HEK293T (cell line): ENCODE measurements at regions not wholly inside any gene's neighbourhood (a gene's known extent, or its start where the extent isn't known, plus 50 kb on each side); places are given as distances from the start of the nearest gene placed in this dataset.

Experiments
- ARNT ChIP-seq: fragments of 450-650 bp; IDR thresholded peaks from 2 replicates; pipeline ENCODE4 v1.6.1; 2017; ENCODE audit warnings: mild to moderate bottlenecking
- FOXM1 ChIP-seq: fragments of 450-650 bp; IDR thresholded peaks from 2 replicates; pipeline ENCODE4 v1.6.1; 2017; ENCODE audit warnings: mild to moderate bottlenecking, borderline replicate concordance
- NFRKB ChIP-seq: fragments of 450-650 bp; IDR thresholded peaks from 2 replicates; pipeline ENCODE4 v1.6.1; 2016; ENCODE audit warnings: mild to moderate bottlenecking, moderate library complexity
- SP1 ChIP-seq: fragments of 450-650 bp; IDR thresholded peaks from 2 replicates; pipeline ENCODE4 v1.6.1; 2017
- ZNF384 ChIP-seq: fragments of 450-650 bp; IDR thresholded peaks from 2 replicates; pipeline ENCODE4 v1.6.1; 2016
- TF ChIP-seq, protein P1 (sequence below): fragments of 450-650 bp; IDR thresholded peaks from 2 replicates; pipeline ENCODE4 v1.6.1; 2016

DNA sequence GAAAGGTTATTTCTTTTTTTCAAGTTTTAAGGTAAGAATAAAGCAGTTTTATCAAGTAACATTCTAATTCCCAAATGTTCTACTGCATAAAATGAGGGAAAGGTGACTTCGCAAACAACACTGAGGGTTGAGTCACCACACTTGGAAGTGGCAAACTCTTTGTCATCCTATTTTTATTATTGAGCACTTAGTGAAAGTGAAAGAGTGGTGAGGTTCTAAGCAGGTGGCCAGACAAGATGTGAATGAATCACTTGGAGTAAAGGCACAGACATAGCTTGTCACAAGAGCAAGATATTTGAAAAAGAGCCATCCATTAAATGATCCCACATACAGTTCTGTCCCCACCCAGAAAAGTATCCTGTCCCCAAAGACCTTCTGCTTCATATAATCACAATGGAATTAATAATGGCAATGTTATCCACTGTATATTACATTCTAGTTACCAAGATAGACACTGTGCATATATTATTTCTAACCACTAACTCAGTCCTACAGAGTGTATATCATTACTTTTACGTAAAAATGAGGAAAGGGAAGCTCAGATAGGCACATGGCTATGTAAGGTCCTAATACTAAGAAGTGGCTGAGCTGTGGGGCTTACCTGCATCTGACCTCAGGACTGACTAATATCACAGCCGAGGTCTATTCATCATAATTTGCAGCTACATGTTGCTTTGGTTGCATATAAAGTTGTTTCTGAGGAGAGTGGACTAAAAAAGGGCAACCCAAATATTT, 730.4 kb upstream of the MEF2C start:
- TF ChIP-seq ZNF384 (no peak), NFRKB (no peak), SP1 (no peak), FOXM1 (no peak), ARNT (no peak)
- TF ChIP-seq, protein P1, sequence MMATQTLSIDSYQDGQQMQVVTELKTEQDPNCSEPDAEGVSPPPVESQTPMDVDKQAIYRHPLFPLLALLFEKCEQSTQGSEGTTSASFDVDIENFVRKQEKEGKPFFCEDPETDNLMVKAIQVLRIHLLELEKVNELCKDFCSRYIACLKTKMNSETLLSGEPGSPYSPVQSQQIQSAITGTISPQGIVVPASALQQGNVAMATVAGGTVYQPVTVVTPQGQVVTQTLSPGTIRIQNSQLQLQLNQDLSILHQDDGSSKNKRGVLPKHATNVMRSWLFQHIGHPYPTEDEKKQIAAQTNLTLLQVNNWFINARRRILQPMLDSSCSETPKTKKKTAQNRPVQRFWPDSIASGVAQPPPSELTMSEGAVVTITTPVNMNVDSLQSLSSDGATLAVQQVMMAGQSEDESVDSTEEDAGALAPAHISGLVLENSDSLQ, result no peak
